HG02970 (cell line): ENCODE measurements at regions not wholly inside any gene's neighbourhood (a gene's known extent, or its start where the extent isn't known, plus 50 kb on each side); places are given as distances from the start of the nearest gene placed in this dataset.

Experiments used
- ATAC-seq: cut with Tn5 transposase; IDR thresholded peaks from one replicate; pipeline ENCODE4 v1.9.1; 2021; ENCODE audit warnings: mild to moderate bottlenecking, moderate library complexity, moderate number of reproducible peaks; ENCODE audit not compliant: unreplicated experiment, low FRiP score

- ATAC-seq: no peak
These were observed 392.8 kb upstream of the CNR1 start for GRCh38 chr6:88558981-88559380.

GRCh38 chr6:88556663-88557062, 390.5 kb upstream of the CNR1 start:
- no peak for ATAC-seq

GRCh38 chr6:88548891-88549505, 382.9 kb upstream of the CNR1 start:
- no peak for ATAC-seq

GRCh38 chr6:88547768-88548167, 381.6 kb upstream of the CNR1 start:
- no peak for ATAC-seq

GRCh38 chr6:88545991-88546390, 379.8 kb upstream of the CNR1 start:
- no peak for ATAC-seq

- ATAC-seq: no peak
These were observed 379.0 kb upstream of the CNR1 start for GRCh38 chr6:88544986-88545612.

- no peak for ATAC-seq
These were observed 373.2 kb upstream of the CNR1 start for GRCh38 chr6:88539295-88539764.

- no peak for ATAC-seq
These were observed 372.7 kb upstream of the CNR1 start for GRCh38 chr6:88538840-88539239.

GRCh38 chr6:88538130-88538706, 372.1 kb upstream of the CNR1 start:
- no peak for ATAC-seq

GRCh38 chr6:88536071-88536625, 370.0 kb upstream of the CNR1 start:
- no peak for ATAC-seq

GRCh38 chr6:88535306-88535705, 369.2 kb upstream of the CNR1 start:
- ATAC-seq: no peak

- ATAC-seq: no peak
These were observed 366.2 kb upstream of the CNR1 start for GRCh38 chr6:88532241-88532860.

GRCh38 chr6:88529726-88530125, 363.6 kb upstream of the CNR1 start:
- no peak for ATAC-seq

- ATAC-seq: no peak
These were observed 354.3 kb upstream of the CNR1 start for GRCh38 chr6:88520445-88520844.

GRCh38 chr6:88520017-88520338, 353.8 kb upstream of the CNR1 start:
- ATAC-seq: no peak

GRCh38 chr6:88519301-88520016, 353.3 kb upstream of the CNR1 start:
- ATAC-seq: no peak

- ATAC-seq: no peak
These were observed 351.6 kb upstream of the CNR1 start for GRCh38 chr6:88517737-88518136.

GRCh38 chr6:88513920-88514319, 347.8 kb upstream of the CNR1 start:
- no peak for ATAC-seq

- no peak for ATAC-seq
These were observed 347.3 kb upstream of the CNR1 start for GRCh38 chr6:88513471-88513870.

- no peak for ATAC-seq
These were observed 346.8 kb upstream of the CNR1 start for GRCh38 chr6:88512951-88513350.

- no peak for ATAC-seq
These were observed 336.2 kb upstream of the CNR1 start for GRCh38 chr6:88502391-88502790.
